Fibroblast of the aortic adventitia (primary cell): ENCODE measurements at regions not wholly inside any gene's neighbourhood (a gene's known extent, or its start where the extent isn't known, plus 50 kb on each side); places are given as distances from the start of the nearest gene placed in this dataset.

ENCODE experiments used
- DNase-seq: peaks from one replicate; pipeline ENCODE4 v3.0.0-alpha.2; 2010; ENCODE audit warnings: low read depth
- H3K4me3 ChIP-seq: 2 replicates; pipeline ENCODE4 v1.5.1; 2011; ENCODE audit warnings: low read depth, mild to moderate bottlenecking, control low read depth, low read length, moderate library complexity
- TF ChIP-seq, protein P1 (sequence below): IDR thresholded peaks from 2 replicates; pipeline ENCODE4 v1.5.1; 2011; ENCODE audit warnings: mild to moderate bottlenecking, low read length, control low read depth, inconsistent platforms; ENCODE audit not compliant: insufficient read depth

DNA sequence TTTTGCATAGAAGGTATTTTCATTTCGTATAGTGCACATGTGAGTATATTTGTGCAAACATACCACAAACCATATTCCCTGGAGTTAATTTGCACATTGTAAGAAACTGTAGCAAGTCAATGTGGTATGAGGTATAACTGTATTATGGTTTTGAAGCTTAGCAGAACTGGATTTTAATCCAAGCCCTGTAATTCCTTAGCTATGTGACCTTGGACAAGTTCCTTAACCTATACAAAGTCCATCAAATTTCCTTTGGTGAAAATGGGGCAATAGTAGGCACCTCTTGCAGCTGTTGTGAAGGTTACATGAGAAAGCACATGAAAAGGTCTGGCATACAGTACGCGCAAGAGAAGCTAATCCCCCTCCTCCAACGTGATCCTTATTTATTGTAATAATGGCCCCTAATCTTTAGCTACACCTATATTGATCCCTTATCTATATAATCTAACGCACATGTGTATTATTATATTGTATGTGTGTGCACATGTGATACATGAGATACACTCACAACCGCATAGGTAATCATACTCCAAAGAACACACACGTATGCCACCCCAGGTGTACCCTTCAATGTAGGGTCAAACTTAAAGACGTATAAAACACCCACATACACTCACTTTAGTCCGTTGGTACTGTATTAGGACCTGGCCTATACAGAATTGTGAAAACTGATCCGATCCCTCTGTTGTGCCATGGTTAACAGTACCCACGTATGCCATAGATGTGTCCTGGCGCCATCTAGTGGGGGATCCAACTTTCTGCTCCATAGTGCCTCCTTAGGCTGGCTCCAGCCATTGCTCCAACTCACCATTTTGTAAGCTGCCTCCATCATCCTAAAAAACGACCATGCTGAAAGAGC is 402.9 kb upstream of the SLC14A2 start:
- TF ChIP-seq, protein P1, sequence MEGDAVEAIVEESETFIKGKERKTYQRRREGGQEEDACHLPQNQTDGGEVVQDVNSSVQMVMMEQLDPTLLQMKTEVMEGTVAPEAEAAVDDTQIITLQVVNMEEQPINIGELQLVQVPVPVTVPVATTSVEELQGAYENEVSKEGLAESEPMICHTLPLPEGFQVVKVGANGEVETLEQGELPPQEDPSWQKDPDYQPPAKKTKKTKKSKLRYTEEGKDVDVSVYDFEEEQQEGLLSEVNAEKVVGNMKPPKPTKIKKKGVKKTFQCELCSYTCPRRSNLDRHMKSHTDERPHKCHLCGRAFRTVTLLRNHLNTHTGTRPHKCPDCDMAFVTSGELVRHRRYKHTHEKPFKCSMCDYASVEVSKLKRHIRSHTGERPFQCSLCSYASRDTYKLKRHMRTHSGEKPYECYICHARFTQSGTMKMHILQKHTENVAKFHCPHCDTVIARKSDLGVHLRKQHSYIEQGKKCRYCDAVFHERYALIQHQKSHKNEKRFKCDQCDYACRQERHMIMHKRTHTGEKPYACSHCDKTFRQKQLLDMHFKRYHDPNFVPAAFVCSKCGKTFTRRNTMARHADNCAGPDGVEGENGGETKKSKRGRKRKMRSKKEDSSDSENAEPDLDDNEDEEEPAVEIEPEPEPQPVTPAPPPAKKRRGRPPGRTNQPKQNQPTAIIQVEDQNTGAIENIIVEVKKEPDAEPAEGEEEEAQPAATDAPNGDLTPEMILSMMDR: peak; percentile 99
- peak; percentile 85 for DNase-seq

DNA sequence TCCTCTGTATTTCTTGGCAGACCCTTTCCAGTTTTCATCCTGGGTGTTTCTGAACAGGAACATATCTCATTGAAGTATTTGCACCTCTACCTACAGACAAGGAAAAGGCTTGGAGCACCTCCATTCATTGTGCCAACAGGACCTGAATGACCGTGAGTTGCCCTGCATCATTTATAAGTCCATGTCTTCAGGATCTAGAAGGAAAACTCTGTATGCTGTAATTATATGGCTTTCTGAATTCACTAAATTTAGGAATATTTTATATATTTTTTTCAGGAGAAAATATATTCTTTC is 402.3 kb upstream of the SLC14A2 start:
- TF ChIP-seq, protein P1: no peak
- no peak for DNase-seq
- H3K4me3 ChIP-seq: no peak overlapping the region

More for the DNA sequence above, 402.9 kb upstream of the SLC14A2 start:
- H3K4me3 ChIP-seq: no peak overlapping the region

DNA sequence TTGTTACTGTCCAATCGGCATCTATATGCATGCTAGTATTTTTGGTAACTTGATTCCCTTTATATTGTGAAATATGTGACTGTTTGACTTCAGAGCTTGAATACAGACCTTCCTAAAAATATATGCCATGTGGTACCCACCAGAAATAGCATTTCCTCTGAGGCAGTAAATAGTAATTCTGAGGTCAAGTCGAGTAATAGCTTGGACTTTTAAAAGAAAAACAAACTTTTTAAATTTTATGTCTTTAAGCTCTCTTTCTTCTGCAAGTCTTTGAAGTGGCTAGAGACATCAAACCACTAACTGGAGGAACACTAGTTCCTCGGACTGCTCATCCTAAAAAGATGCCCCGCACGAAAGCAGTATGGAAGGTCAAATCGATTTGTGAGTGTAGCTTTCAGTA is 396.8 kb upstream of the SLC14A2 start:
- TF ChIP-seq, protein P1: no peak
- H3K4me3 ChIP-seq: no peak overlapping the region
- no peak for DNase-seq

DNA sequence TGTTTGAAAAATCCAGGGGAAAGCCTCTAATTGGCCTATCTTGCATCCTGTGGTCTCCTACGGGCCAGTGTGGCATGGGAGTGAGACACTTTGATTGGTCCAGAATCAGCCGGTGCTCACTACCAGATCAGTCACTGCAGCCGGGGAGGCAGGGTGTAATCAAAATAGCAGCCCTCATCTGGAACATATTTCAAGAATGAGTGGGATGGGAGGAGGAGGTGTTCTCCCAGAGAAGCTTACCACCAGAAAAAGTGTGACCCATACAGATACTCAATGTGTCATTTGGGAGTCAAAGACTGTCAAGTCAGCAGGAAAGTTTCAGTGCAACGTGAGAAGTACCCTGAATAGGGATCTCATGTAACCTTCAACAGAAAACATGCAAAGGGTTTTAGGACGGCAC is 393.9 kb upstream of the SLC14A2 start:
- peak; percentile 36 for DNase-seq
- H3K4me3 ChIP-seq: no peak overlapping the region
- TF ChIP-seq, protein P1: no peak

DNA sequence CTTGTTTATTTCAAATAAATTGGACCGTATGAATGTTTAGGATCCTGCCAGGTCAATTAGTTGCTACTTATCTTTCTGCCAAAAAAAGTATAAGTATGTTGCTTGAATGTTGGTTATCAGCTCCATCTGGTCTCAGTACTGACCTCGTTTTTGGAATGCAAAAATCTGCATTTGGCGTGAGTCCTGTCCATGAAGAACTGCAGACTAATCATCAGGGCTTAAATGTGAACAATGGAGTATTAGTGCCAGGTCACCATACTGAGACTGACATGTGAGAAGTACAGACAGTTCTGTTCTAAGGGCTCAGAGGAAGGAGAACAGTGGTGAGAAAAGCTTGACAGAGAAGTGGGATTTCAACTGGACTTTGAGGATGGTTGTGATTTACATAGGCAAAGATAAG is 393.1 kb upstream of the SLC14A2 start:
- peak; percentile 56 for DNase-seq
- H3K4me3 ChIP-seq: no peak overlapping the region
- TF ChIP-seq, protein P1: no peak

DNA sequence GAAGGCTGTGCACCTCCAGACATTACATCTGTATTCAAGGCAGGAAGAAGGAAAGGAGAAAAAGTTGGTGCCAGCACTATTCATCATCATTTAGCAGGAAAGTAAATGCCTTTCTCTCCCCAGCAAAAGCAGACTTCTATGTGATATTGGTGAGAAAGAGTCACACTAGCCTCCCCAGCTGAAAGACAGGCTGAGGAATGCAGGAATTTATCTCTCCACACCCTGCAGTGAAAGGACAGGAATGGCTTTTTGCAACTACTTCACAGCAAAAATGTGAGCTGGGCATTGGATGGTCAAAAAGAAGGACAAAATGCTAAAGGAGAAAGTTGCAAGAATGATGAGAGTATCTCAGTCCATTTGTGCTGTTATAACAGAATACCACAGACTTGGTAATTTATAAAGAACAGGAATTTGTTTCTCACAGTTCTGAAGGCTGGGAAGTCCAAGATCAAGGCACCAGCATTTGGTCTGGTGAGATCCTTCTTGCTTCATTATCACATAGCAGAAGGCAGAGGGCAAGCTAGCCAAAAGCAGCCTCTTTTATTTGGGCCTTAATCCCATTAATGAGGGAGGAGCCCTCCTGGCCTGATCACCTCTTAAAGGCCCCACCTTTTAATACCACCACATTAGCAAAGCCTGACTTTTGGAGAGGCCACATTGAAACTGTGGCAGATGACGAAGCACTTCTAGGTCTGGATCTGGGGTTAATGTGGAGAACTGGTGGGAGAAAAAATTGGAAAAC is 388.1 kb upstream of the SLC14A2 start:
- TF ChIP-seq, protein P1: no peak
- no peak overlapping the region for H3K4me3 ChIP-seq
- no peak for DNase-seq
